Naive thymus-derived CD4-positive, alpha-beta T cell (primary cell): ENCODE measurements at regions not wholly inside any gene's neighbourhood (a gene's known extent, or its start where the extent isn't known, plus 50 kb on each side); places are given as distances from the start of the nearest gene placed in this dataset.

Experiments
- ATAC-seq: fragments of 150-1000 bp; cut with Tn5 transposase; 2 replicates; pipeline ENCODE4 v1.10.0; 2021; ENCODE audit warnings: mild to moderate bottlenecking, moderate library complexity
- CTCF ChIA-PET: fragments of 350-600 bp; sonication (Branson Sonifier 250); formaldehyde crosslinking; loops from one replicate; lab custom pipeline; 2021; ENCODE audit warnings: antibody characterized with exemption; lab: Charles Lee
- POLR2A ChIA-PET: fragments of 350-600 bp; sonication (Branson Sonifier 250); formaldehyde crosslinking; loops from one replicate; lab custom pipeline; 2021; ENCODE audit warnings: antibody characterized with exemption, inconsistent platforms; lab: Charles Lee
- DNase-seq, 9 donors: peaks; one replicate each; pipeline versions ENCODE4 v3.0.0 to v3.0.0-alpha.2; 2020 to 2022; ENCODE audit warnings: mixed read lengths in 1 of 9
- H3K27ac ChIP-seq: one replicate; pipeline ENCODE4 v1.7.0; 2013; ENCODE audit warnings: mild to moderate bottlenecking, low read depth, low read length, moderate library complexity
- H3K27me3 ChIP-seq, 2 donors: one replicate each; pipeline ENCODE4 v1.7.0; 2013; ENCODE audit warnings: low read length in 2 of 2, mild to moderate bottlenecking in 2 of 2, moderate library complexity in 2 of 2; ENCODE audit not compliant: control insufficient read depth in 2 of 2, insufficient read depth in 2 of 2
- H3K36me3 ChIP-seq, 3 experiments: 1 replicate in 2 of 3; 2 replicates in 1 of 3; pipeline ENCODE4 v1.7.0; 2013; ENCODE audit warnings: low read length in 3 of 3, mild to moderate bottlenecking in 3 of 3, moderate library complexity in 1 of 3; ENCODE audit not compliant: insufficient read depth in 3 of 3, control insufficient read depth in 2 of 3
- H3K4me1 ChIP-seq, 2 donors: one replicate each; pipeline ENCODE4 v1.7.0; 2013; ENCODE audit warnings: low read length in 2 of 2, mild to moderate bottlenecking in 2 of 2, moderate library complexity in 1 of 2; ENCODE audit not compliant: control insufficient read depth in 2 of 2, insufficient read depth in 2 of 2
- H3K4me3 ChIP-seq: 2 replicates; pipeline ENCODE4 v1.7.0; 2013; ENCODE audit warnings: mild to moderate bottlenecking, low read length
- H3K9me3 ChIP-seq, 3 experiments: 1 replicate in 2 of 3; 2 replicates in 1 of 3; pipeline ENCODE4 v1.7.0; 2013; ENCODE audit warnings: low read length in 3 of 3; ENCODE audit not compliant: control insufficient read depth in 2 of 3
- H3K27ac Mint-ChIP-seq, 9 donors: one replicate each; pipeline ENCODE4 v1.8.0; 2020 to 2022; ENCODE audit warnings: mixed read lengths in 9 of 9, mild to moderate bottlenecking in 8 of 9, moderate library complexity in 5 of 9, inconsistent platforms in 2 of 9
- H3K27me3 Mint-ChIP-seq, 5 donors: one replicate each; pipeline ENCODE4 v1.8.0; 2021 to 2022; ENCODE audit warnings: mixed read lengths in 5 of 5, mild to moderate bottlenecking in 1 of 5
- H3K36me3 Mint-ChIP-seq, 5 donors: one replicate each; pipeline ENCODE4 v1.8.0; 2020 to 2022; ENCODE audit warnings: mixed read lengths in 5 of 5, mild to moderate bottlenecking in 3 of 5, inconsistent platforms in 1 of 5
- H3K4me1 Mint-ChIP-seq, 7 donors: one replicate each; pipeline ENCODE4 v1.8.0; 2020 to 2022; ENCODE audit warnings: mixed read lengths in 7 of 7, mild to moderate bottlenecking in 3 of 7, inconsistent platforms in 1 of 7
- H3K4me3 Mint-ChIP-seq, 10 donors: one replicate each; pipeline ENCODE4 v1.8.0; 2020 to 2022; ENCODE audit warnings: mild to moderate bottlenecking in 10 of 10, mixed read lengths in 10 of 10, moderate library complexity in 6 of 10, inconsistent platforms in 2 of 10
- H3K9me3 Mint-ChIP-seq, 11 donors: one replicate each; pipeline ENCODE4 v1.8.0; 2020 to 2022; ENCODE audit warnings: mixed read lengths in 11 of 11, mild to moderate bottlenecking in 4 of 11, inconsistent platforms in 1 of 11, moderate library complexity in 1 of 11
- intact Hi-C, 2 donors: fragments of 100-400 bp; cut with micrococcal nuclease; formaldehyde crosslinking; loops; one replicate each; pipeline ENCODE4 v1.15.1; 2023

DNA sequence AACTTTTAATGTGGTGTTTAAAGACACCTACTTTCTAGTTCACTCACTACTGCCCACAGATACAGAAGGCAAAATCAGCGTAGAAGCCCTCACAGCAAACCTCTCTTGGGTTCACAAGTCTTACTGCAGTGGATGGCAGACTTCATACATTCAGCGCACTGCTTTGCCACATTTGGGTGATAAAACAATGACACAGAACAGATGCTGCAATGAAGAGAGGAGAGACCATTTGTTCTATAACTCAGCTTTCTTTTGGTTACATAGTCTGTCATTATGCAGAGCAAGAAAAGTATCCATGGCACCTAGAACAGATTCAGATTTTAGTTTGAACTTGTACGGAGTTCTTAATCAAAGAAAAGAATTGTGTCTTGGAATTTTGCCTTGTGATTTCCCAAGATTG is 459.0 kb downstream of the BCAT1 start:
- no peak overlapping the region for H3K27ac ChIP-seq
- intact Hi-C loops, result no loop called here
- ATAC-seq (no peak), DNase-seq (no peak)
- Mint-ChIP-seq H3K27ac (no peak overlapping the region), H3K4me3 (no peak overlapping the region), H3K27me3 (no peaks in the 10 kb centered on the region), H3K4me1 (peaks cover 0 to 1% (median 0%) of the 10 kb centered on the region in 7 donors), H3K36me3 (no peaks in the 10 kb centered on the region), H3K9me3 (peaks cover 0 to 2% (median 0%) of the 10 kb centered on the region in 11 donors)
- ChIA-PET POLR2A (no interaction called here), CTCF (no interaction called here)
- H3K4me3 ChIP-seq, result no peak overlapping the region
- H3K4me1 ChIP-seq, result no peaks in the 10 kb centered on the region
- no peaks in the 10 kb centered on the region for H3K36me3 ChIP-seq
- no peaks in the 10 kb centered on the region for H3K9me3 ChIP-seq
- H3K27me3 ChIP-seq, result no peaks in the 10 kb centered on the region

- H3K4me3 Mint-ChIP-seq, result no peak overlapping the region
- intact Hi-C loops, result no loop called here
- H3K27me3 Mint-ChIP-seq, result no peaks in the 10 kb centered on the region
- H3K36me3 Mint-ChIP-seq, result no peaks in the 10 kb centered on the region
- DNase-seq (no peak), ATAC-seq (no peak)
- peaks cover 0 to 2% (median 0%) of the 10 kb centered on the region in 11 donors for H3K9me3 Mint-ChIP-seq
- H3K27me3 ChIP-seq, result no peaks in the 10 kb centered on the region
- no peak overlapping the region for H3K4me3 ChIP-seq
- H3K36me3 ChIP-seq, result no peaks in the 10 kb centered on the region
- ChIA-PET CTCF (no interaction called here), POLR2A (no interaction called here)
- no peaks in the 10 kb centered on the region for H3K9me3 ChIP-seq
- no peaks in the 10 kb centered on the region for H3K4me1 ChIP-seq
- peaks cover 0 to 1% (median 0%) of the 10 kb centered on the region in 7 donors for H3K4me1 Mint-ChIP-seq
- no peak overlapping the region for H3K27ac ChIP-seq
- no peak overlapping the region for H3K27ac Mint-ChIP-seq
Measured at GRCh38 chr12:24488906-24489619, 459.8 kb downstream of the BCAT1 start.

DNA sequence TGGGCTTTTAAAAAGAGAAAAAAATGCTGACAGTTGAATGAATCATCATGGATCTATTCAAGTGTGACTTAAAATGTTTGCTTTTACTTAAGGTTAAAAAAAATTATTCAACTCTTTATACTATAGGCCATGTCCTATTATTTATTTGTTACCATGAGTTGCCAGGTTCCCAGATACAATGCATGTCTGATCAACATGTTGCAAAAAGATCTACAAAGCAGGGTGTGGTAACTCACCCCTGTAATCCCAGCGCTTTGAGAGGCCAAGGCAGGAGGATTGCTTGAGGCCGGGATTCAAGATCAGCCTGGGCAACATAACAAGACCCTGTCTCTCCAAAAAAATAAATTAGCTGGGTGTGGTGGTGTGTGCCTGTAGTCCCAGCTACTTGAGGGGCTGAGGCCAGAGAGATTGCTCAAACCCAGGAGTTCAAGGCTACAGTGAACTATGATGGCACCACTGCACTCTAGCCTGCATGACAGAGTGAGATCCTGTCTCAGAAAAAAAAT is 460.8 kb downstream of the BCAT1 start:
- ChIA-PET POLR2A (no interaction called here), CTCF (no interaction called here)
- Mint-ChIP-seq H3K27ac (no peak overlapping the region), H3K27me3 (no peaks in the 10 kb centered on the region), H3K4me3 (no peak overlapping the region), H3K36me3 (no peaks in the 10 kb centered on the region), H3K9me3 (peaks cover 0 to 2% (median 0%) of the 10 kb centered on the region in 11 donors), H3K4me1 (peaks cover 0 to 1% (median 0%) of the 10 kb centered on the region in 7 donors)
- no peak overlapping the region for H3K4me3 ChIP-seq
- H3K36me3 ChIP-seq, result no peaks in the 10 kb centered on the region
- ATAC-seq, result no peak
- H3K9me3 ChIP-seq, result no peaks in the 10 kb centered on the region
- intact Hi-C loops, result no loop called here
- no peaks in the 10 kb centered on the region for H3K27me3 ChIP-seq
- no peak for DNase-seq
- H3K27ac ChIP-seq, result no peak overlapping the region
- no peaks in the 10 kb centered on the region for H3K4me1 ChIP-seq

- Mint-ChIP-seq H3K27me3 (no peaks in the 10 kb centered on the region), H3K27ac (no peak overlapping the region), H3K4me1 (peaks cover 0 to 1% (median 0%) of the 10 kb centered on the region in 7 donors), H3K36me3 (no peaks in the 10 kb centered on the region), H3K9me3 (peaks cover 0 to 2% (median 0%) of the 10 kb centered on the region in 11 donors), H3K4me3 (no peak overlapping the region)
- no peaks in the 10 kb centered on the region for H3K36me3 ChIP-seq
- intact Hi-C loops, result no loop called here
- POLR2A ChIA-PET, result no interaction called here
- CTCF ChIA-PET, result no interaction called here
- no peak overlapping the region for H3K4me3 ChIP-seq
- no peaks in the 10 kb centered on the region for H3K27me3 ChIP-seq
- no peaks in the 10 kb centered on the region for H3K9me3 ChIP-seq
- no peak for DNase-seq
- H3K27ac ChIP-seq, result no peak overlapping the region
- no peaks in the 10 kb centered on the region for H3K4me1 ChIP-seq
- ATAC-seq, result no peak
Measured at GRCh38 chr12:24487606-24488005, 461.3 kb downstream of the BCAT1 start.

GRCh38 chr12:24483732-24484131 is 465.2 kb downstream of the BCAT1 start:
- H3K27ac ChIP-seq, result no peak overlapping the region
- no peaks in the 10 kb centered on the region for H3K36me3 Mint-ChIP-seq
- no peaks in the 10 kb centered on the region for H3K27me3 Mint-ChIP-seq
- peaks cover 0 to 12% (median 0%) of the 10 kb centered on the region in 11 donors for H3K9me3 Mint-ChIP-seq
- H3K27me3 ChIP-seq, result no peaks in the 10 kb centered on the region
- H3K4me3 ChIP-seq, result no peak overlapping the region
- intact Hi-C loops, result no loop called here
- no peaks in the 10 kb centered on the region for H3K4me1 Mint-ChIP-seq
- no peaks in the 10 kb centered on the region for H3K4me1 ChIP-seq
- H3K9me3 ChIP-seq, result no peaks in the 10 kb centered on the region
- CTCF ChIA-PET, result no interaction called here
- DNase-seq, result no peak
- H3K27ac Mint-ChIP-seq, result no peak overlapping the region
- no peak for ATAC-seq
- POLR2A ChIA-PET, result no interaction called here
- no peak overlapping the region for H3K4me3 Mint-ChIP-seq
- no peaks in the 10 kb centered on the region for H3K36me3 ChIP-seq

DNA sequence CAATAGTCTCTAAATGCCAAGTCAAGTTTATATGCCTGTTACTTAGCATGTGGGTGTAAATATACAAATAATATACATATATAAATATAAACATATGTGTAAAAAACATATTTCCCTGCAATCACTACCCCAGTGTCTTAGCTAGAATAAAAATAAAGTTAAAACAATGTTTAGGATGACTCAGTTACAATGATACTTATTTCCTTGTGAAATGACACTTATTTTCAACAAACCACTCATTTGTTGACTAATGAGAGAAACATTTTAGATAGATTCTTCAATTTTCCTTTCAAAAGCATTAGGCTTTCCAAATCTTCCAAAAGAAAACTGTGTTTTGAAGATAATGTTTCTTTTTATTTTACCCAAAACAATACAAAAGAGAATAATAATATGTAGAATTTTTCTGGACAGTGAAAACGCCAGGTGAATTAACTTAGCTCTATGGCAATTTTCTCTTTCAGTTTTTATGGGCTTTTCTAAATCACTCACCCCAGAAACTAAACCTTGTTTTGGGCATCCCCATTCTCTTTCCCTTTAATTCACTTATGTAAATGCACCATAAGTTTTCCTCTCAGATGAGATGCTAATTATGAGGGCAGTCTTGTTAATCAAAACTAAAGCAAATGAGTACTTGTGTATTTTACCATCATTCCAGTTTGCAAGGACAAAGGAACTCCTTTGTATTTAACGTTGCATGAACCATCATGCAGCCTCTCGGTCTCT is 465.9 kb downstream of the BCAT1 start:
- POLR2A ChIA-PET, result no interaction called here
- Mint-ChIP-seq H3K36me3 (no peaks in the 10 kb centered on the region), H3K4me1 (no peaks in the 10 kb centered on the region), H3K27ac (no peak overlapping the region), H3K9me3 (peaks cover 0 to 12% (median 0%) of the 10 kb centered on the region in 11 donors), H3K27me3 (no peaks in the 10 kb centered on the region), H3K4me3 (no peak overlapping the region)
- H3K9me3 ChIP-seq, result no peaks in the 10 kb centered on the region
- H3K27ac ChIP-seq, result no peak overlapping the region
- H3K27me3 ChIP-seq, result no peaks in the 10 kb centered on the region
- CTCF ChIA-PET, result no interaction called here
- H3K4me3 ChIP-seq, result no peak overlapping the region
- ATAC-seq, result no peak
- no peak for DNase-seq
- no peaks in the 10 kb centered on the region for H3K4me1 ChIP-seq
- no peaks in the 10 kb centered on the region for H3K36me3 ChIP-seq
- intact Hi-C loops, result no loop called here
